Vagina (tissue), 2 donors: ENCODE measurements at regions not wholly inside any gene's neighbourhood (a gene's known extent, or its start where the extent isn't known, plus 50 kb on each side); places are given as distances from the start of the nearest gene placed in this dataset.

Experiments used
- POLR2A ChIP-seq, 2 donors: fragments of 450-650 bp; IDR thresholded peaks; one replicate each; pipeline ENCODE4 v1.6.1; 2017; ENCODE audit warnings: antibody characterized with exemption in 2 of 2, mild to moderate bottlenecking in 2 of 2, moderate library complexity in 2 of 2
- TF ChIP-seq, protein P1 (sequence below), 3 experiments: fragments of 450-650 bp in 2 of 3; fragments of 200-600 bp in 1 of 3; sonication (generic) in 1 of 3; IDR thresholded peaks; one replicate each; pipeline ENCODE4 v1.5.1; 2017 to 2019; ENCODE audit warnings: antibody characterized with exemption in 3 of 3, mild to moderate bottlenecking in 2 of 3, moderate library complexity in 2 of 3

DNA sequence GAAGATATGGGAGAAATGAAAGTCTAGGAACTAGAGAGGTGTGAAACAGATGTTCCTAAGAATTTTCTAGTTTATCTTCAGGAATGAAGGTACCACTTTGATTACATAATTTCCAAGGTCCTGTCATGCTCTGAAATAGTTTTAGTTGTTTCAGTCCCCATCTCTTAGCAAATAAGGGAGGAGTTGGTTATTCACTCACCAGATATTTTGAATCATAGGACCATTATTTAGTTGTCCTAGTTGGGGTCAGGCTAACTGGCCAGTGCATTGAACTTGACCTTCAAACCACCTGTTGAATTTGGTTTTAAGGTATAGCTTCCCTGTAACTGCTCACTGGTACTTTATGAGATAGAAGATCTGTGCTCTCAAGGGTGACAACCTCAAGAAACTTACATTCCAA lies 53.9 kb upstream of the TNFAIP8 start:
- TF ChIP-seq, protein P1, sequence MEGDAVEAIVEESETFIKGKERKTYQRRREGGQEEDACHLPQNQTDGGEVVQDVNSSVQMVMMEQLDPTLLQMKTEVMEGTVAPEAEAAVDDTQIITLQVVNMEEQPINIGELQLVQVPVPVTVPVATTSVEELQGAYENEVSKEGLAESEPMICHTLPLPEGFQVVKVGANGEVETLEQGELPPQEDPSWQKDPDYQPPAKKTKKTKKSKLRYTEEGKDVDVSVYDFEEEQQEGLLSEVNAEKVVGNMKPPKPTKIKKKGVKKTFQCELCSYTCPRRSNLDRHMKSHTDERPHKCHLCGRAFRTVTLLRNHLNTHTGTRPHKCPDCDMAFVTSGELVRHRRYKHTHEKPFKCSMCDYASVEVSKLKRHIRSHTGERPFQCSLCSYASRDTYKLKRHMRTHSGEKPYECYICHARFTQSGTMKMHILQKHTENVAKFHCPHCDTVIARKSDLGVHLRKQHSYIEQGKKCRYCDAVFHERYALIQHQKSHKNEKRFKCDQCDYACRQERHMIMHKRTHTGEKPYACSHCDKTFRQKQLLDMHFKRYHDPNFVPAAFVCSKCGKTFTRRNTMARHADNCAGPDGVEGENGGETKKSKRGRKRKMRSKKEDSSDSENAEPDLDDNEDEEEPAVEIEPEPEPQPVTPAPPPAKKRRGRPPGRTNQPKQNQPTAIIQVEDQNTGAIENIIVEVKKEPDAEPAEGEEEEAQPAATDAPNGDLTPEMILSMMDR (IDR thresholded peaks at IDR 0.05), result no peak
- no peak for TF ChIP-seq POLR2A (IDR thresholded peaks at IDR 0.05)
